GM12878 (cell line): ENCODE measurements at regions not wholly inside any gene's neighbourhood (a gene's known extent, or its start where the extent isn't known, plus 50 kb on each side); places are given as distances from the start of the nearest gene placed in this dataset.

Experiments
- ATAC-seq: fragments of 200-7000 bp; cut with Tn5 transposase; 3 replicates; pipeline ENCODE4 v1.9.1; 2020; ENCODE audit warnings: mild to moderate bottlenecking, moderate library complexity
- BruUV-seq: library from RNA; stranded (reverse); fragments of 400-500 nt; replicated peaks from 2 replicates; lab custom pipeline; 2021; lab: Mats Ljungman, UMichigan
- CTCF ChIA-PET: fragments of 300-600 bp; sonication (Branson Sonifier 250); formaldehyde crosslinking; extraction: SDS; loops from one replicate; lab custom pipeline; 2021; ENCODE audit warnings: inconsistent platforms; lab: Yijun Ruan, JAX
- POLR2A ChIA-PET: fragments of 350-600 bp; formaldehyde crosslinking; extraction: SDS; loops from one replicate; lab custom pipeline; 2021; ENCODE audit warnings: inconsistent platforms; lab: Charles Lee
- RAD21 ChIA-PET: fragments of 300-600 bp; sonication (Branson Sonifier 250); formaldehyde crosslinking; loops from one replicate; lab custom pipeline; 2023; ENCODE audit warnings: antibody characterized with exemption; ENCODE audit not compliant: unreplicated experiment; lab: Charles Lee
- SMC1A ChIA-PET: fragments of 300-600 bp; sonication (Branson Sonifier 250); formaldehyde crosslinking; loops from one replicate; lab custom pipeline; 2023; ENCODE audit not compliant: unreplicated experiment, uncharacterized antibody; lab: Charles Lee
- DNase-seq: peaks from one replicate; pipeline ENCODE4 v3.0.0-alpha.2; 2011; ENCODE audit warnings: low read depth, low spot score
- FAIRE-seq: peaks from 3 replicates; lab custom pipeline; 2011; peaks lifted over from hg19 to GRCh38; lab: Jason Lieb, UNC
- H2AFZ ChIP-seq: 2 replicates; pipeline ENCODE4 v1.6.0; 2011; ENCODE audit warnings: low read depth, low read length, control low read depth; ENCODE audit not compliant: control insufficient read depth
- H3K27ac ChIP-seq: 2 replicates; pipeline ENCODE4 v1.5.1; 2011; ENCODE audit warnings: control low read depth; ENCODE audit not compliant: control insufficient read depth, insufficient read depth
- H3K27me3 ChIP-seq, 2 experiments: replicated peaks in 1 of 2; 2 replicates each; pipeline versions ENCODE4 v1.6.0 to v1.6.1; 2011; ENCODE audit warnings: low read length in 1 of 2; ENCODE audit not compliant: control insufficient read depth in 2 of 2, insufficient read depth in 2 of 2
- H3K36me3 ChIP-seq, 2 experiments: 2 replicates each; pipeline ENCODE4 v1.5.1; 2011; ENCODE audit warnings: low read length in 1 of 2; ENCODE audit not compliant: control insufficient read depth in 2 of 2, insufficient read depth in 2 of 2
- H3K4me1 ChIP-seq: 2 replicates; pipeline ENCODE4 v1.6.1; 2011; ENCODE audit warnings: mild to moderate bottlenecking, low read length, moderate library complexity, mixed read lengths; ENCODE audit not compliant: control insufficient read depth, insufficient read depth
- H3K4me2 ChIP-seq: 2 replicates; pipeline ENCODE4 v1.6.0; 2011; ENCODE audit warnings: control low read depth; ENCODE audit not compliant: control insufficient read depth, insufficient read depth
- H3K4me3 ChIP-seq: fragments of 200-600 bp; sonication (generic); 2 replicates; pipeline ENCODE4 v1.5.1; 2016
- H3K79me2 ChIP-seq: 2 replicates; pipeline ENCODE4 v1.6.0; 2011; ENCODE audit warnings: low read length; ENCODE audit not compliant: control insufficient read depth, insufficient read depth
- H3K9ac ChIP-seq: 2 replicates; pipeline ENCODE4 v1.8.0; 2011; ENCODE audit warnings: low read length, control low read depth, mixed read lengths; ENCODE audit not compliant: control insufficient read depth, insufficient read depth
- H3K9me3 ChIP-seq: replicated peaks from 3 replicates; pipeline ENCODE4 v1.5.1; 2011; ENCODE audit warnings: mild to moderate bottlenecking, low read length; ENCODE audit not compliant: control insufficient read depth, insufficient read depth
- H4K20me1 ChIP-seq: 2 replicates; pipeline ENCODE4 v1.6.0; 2011; ENCODE audit not compliant: control insufficient read depth, insufficient read depth
- BCL11A ChIP-seq: IDR thresholded peaks from 2 replicates; pipeline ENCODE4 v1.6.1; 2011; ENCODE audit warnings: low read depth, low read length
- EGR1 ChIP-seq, 2 experiments: IDR thresholded peaks; 1 replicate in 1 of 2; 2 replicates in 1 of 2; pipeline ENCODE4 v1.6.1; 2011 to 2012; ENCODE audit warnings: low read depth in 2 of 2, low read length in 2 of 2, borderline replicate concordance in 1 of 2, mild to moderate bottlenecking in 1 of 2, moderate library complexity in 1 of 2
- IKZF2 ChIP-seq, 2 experiments: fragments of 450-650 bp; IDR thresholded peaks; 2 replicates each; pipeline ENCODE4 v1.6.1; 2017; ENCODE audit warnings: mild to moderate bottlenecking in 2 of 2, moderate library complexity in 2 of 2
- MXI1 ChIP-seq: fragments of 150-350 bp; IDR thresholded peaks from 2 replicates; pipeline ENCODE4 v1.6.1; 2011; ENCODE audit warnings: low read depth, mild to moderate bottlenecking, inconsistent platforms, low read length, improper control_type of control experiment
- PAX5 ChIP-seq: IDR thresholded peaks from 2 replicates; pipeline ENCODE4 v1.6.1; 2011; ENCODE audit warnings: low read depth, low read length, borderline replicate concordance
- POLR2A ChIP-seq: IDR thresholded peaks from 2 replicates; pipeline ENCODE4 v1.6.1; 2011; ENCODE audit warnings: low read depth, mild to moderate bottlenecking, low read length
- SRF ChIP-seq, 2 experiments: IDR thresholded peaks; 2 replicates each; pipeline ENCODE4 v1.6.1; 2011; ENCODE audit warnings: low read depth in 2 of 2, low read length in 2 of 2, mild to moderate bottlenecking in 1 of 2, moderate library complexity in 1 of 2
- ZSCAN29 ChIP-seq: fragments of 450-650 bp; IDR thresholded peaks from 2 replicates; pipeline ENCODE4 v1.6.1; 2017; ENCODE audit warnings: mild to moderate bottlenecking, moderate library complexity
- WGBS: methylation state at CpG from one replicate; pipeline ENCODE4 v1.1.6; 2016; ENCODE audit warnings: low lambda C conversion rate; ENCODE audit not compliant: insufficient replicate concordance, insufficient coverage; ENCODE audit errors: missing lambda C conversion rate; 5-methylcytosine and 5-hydroxymethylcytosine counted together
- in situ Hi-C: fragments of 300-500 bp; cut with MboI; formaldehyde crosslinking; loops from 9 replicates; pipeline ENCODE4 v1.14.3; 2018; ENCODE audit warnings: mixed read lengths
- intact Hi-C: fragments of 100-400 bp; cut with micrococcal nuclease; formaldehyde crosslinking; loops from one replicate; pipeline ENCODE4 v1.14.2; 2022; ENCODE audit not compliant: unreplicated experiment
- TF ChIP-seq, protein P1 (sequence below): fragments of 450-650 bp; IDR thresholded peaks from 2 replicates; pipeline ENCODE4 v1.6.1; 2017; ENCODE audit warnings: mild to moderate bottlenecking
- TF ChIP-seq, protein P2 (sequence below): IDR thresholded peaks from 2 replicates; pipeline ENCODE4 v1.6.1; 2012; ENCODE audit warnings: improper control_type of control experiment, low read depth, low read length; ENCODE audit not compliant: insufficient replicate concordance

DNA sequence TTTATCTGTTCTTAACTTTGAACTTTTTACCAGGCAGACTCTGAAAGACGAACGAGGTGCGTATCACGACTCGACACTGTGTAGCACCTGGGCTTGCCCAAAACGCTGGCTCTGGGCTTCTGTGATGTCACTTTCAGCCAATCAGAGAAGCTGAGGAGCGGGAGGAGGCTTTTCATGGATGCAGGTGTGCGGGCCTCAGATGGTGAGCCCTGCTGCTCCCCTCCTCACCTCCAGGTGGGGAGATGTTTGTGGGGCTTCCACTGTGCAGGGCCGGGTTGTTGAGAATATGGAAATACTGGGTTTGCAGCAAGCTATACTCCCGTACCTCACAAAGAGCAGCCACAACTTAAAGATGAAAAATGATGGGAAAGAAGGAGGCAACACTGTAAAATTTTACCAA is 246.3 kb downstream of the IRX2 start:
- H3K4me1 ChIP-seq, result no peaks in the 10 kb centered on the region
- WGBS, result 19% methylated on average over 10 of the region's 10 CpGs
- RAD21 ChIA-PET, result no interaction called here
- in situ Hi-C loops, result no loop called here
- CTCF ChIA-PET, result no interaction called here
- no peak overlapping the region for H3K4me2 ChIP-seq
- SMC1A ChIA-PET, result no interaction called here
- BruUV-seq, result no TSS peak
- POLR2A ChIA-PET, result no interaction called here
- no peak overlapping the region for H3K27ac ChIP-seq
- H3K36me3 ChIP-seq, result no peaks in the 10 kb centered on the region
- H4K20me1 ChIP-seq, result no peaks in the 10 kb centered on the region
- TF ChIP-seq BCL11A (no peak), POLR2A (no peak), ZSCAN29 (no peak), EGR1 (IDR thresholded peaks at IDR 0.05; ENCODE audit: borderline replicate concordance in 1 of 2, low read depth in 2 of 2, low read length in 2 of 2) (no peak), PAX5 (no peak), SRF (IDR thresholded peaks at IDR 0.05; ENCODE audit: low read depth in 2 of 2, low read length in 2 of 2) (no peak), MXI1 (no peak), IKZF2 (IDR thresholded peaks at IDR 0.05) (no peak)
- TF ChIP-seq, protein P1, sequence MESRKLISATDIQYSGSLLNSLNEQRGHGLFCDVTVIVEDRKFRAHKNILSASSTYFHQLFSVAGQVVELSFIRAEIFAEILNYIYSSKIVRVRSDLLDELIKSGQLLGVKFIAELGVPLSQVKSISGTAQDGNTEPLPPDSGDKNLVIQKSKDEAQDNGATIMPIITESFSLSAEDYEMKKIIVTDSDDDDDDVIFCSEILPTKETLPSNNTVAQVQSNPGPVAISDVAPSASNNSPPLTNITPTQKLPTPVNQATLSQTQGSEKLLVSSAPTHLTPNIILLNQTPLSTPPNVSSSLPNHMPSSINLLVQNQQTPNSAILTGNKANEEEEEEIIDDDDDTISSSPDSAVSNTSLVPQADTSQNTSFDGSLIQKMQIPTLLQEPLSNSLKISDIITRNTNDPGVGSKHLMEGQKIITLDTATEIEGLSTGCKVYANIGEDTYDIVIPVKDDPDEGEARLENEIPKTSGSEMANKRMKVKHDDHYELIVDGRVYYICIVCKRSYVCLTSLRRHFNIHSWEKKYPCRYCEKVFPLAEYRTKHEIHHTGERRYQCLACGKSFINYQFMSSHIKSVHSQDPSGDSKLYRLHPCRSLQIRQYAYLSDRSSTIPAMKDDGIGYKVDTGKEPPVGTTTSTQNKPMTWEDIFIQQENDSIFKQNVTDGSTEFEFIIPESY, result no peak
- TF ChIP-seq, protein P2, sequence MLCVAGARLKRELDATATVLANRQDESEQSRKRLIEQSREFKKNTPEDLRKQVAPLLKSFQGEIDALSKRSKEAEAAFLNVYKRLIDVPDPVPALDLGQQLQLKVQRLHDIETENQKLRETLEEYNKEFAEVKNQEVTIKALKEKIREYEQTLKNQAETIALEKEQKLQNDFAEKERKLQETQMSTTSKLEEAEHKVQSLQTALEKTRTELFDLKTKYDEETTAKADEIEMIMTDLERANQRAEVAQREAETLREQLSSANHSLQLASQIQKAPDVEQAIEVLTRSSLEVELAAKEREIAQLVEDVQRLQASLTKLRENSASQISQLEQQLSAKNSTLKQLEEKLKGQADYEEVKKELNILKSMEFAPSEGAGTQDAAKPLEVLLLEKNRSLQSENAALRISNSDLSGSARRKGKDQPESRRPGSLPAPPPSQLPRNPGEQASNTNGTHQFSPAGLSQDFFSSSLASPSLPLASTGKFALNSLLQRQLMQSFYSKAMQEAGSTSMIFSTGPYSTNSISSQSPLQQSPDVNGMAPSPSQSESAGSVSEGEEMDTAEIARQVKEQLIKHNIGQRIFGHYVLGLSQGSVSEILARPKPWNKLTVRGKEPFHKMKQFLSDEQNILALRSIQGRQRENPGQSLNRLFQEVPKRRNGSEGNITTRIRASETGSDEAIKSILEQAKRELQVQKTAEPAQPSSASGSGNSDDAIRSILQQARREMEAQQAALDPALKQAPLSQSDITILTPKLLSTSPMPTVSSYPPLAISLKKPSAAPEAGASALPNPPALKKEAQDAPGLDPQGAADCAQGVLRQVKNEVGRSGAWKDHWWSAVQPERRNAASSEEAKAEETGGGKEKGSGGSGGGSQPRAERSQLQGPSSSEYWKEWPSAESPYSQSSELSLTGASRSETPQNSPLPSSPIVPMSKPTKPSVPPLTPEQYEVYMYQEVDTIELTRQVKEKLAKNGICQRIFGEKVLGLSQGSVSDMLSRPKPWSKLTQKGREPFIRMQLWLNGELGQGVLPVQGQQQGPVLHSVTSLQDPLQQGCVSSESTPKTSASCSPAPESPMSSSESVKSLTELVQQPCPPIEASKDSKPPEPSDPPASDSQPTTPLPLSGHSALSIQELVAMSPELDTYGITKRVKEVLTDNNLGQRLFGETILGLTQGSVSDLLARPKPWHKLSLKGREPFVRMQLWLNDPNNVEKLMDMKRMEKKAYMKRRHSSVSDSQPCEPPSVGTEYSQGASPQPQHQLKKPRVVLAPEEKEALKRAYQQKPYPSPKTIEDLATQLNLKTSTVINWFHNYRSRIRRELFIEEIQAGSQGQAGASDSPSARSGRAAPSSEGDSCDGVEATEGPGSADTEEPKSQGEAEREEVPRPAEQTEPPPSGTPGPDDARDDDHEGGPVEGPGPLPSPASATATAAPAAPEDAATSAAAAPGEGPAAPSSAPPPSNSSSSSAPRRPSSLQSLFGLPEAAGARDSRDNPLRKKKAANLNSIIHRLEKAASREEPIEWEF, result no peak
- no peak overlapping the region for H2AFZ ChIP-seq
- FAIRE-seq (no peak), DNase-seq (no peak), ATAC-seq (no peak)
- intact Hi-C loops, result no loop called here
- H3K79me2 ChIP-seq, result no peaks in the 10 kb centered on the region
- H3K27me3 ChIP-seq, result no peaks in the 10 kb centered on the region
- no peaks in the 10 kb centered on the region; the same call in 2 of the 3 replicates for H3K9me3 ChIP-seq
- no peak overlapping the region for H3K9ac ChIP-seq
- H3K4me3 ChIP-seq, result no peak overlapping the region
